ENCODE measurements at regions not wholly inside any gene's neighbourhood (a gene's known extent, or its start where the extent isn't known, plus 50 kb on each side); places are given as distances from the start of the nearest gene placed in this dataset.

DNA sequence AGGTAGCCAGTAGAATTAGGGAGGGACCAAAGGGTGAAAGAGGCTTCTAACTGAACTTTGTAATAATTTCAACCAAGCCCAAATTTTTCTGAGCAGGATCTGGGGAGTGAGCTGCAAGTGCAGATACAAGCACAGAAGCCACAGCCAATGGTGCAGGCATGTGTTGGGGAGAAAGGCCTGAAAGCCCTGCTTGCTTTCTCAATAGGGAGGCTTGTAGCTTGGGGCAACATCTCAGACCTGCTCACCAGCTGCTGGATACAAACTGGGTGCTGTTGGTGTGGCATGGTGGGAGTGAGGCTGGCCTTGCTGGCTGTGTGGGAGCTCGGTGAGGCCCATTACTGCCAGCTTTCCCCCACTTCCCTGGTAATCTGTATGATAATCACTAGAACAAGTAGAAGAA, 688.5 kb upstream of the SEMA3D start:
- TF ChIP-seq CTCF (conservative IDR thresholded peaks at IDR 0.05; ENCODE audit: low read length) (no peak), EZH2phosphoT487 (IDR thresholded peaks at IDR 0.05; ENCODE audit: borderline replicate concordance) (no peak)

Data from Loucy (cell line).